ENCODE measurements at regions not wholly inside any gene's neighbourhood (a gene's known extent, or its start where the extent isn't known, plus 50 kb on each side); places are given as distances from the start of the nearest gene placed in this dataset.
"Not testable (repeated sequence)": the region's sequence is repeated elsewhere in the genome, so short reads cannot be mapped to it uniquely, and the experiment has no call there.

GRCh38 chr3:195635262-195635873, 51.6 kb upstream of the APOD start:
- DNase-seq (ENCODE audit: low read depth): not testable (repeated sequence)

GRCh38 chr3:195634426-195635261, 50.9 kb upstream of the APOD start:
- not testable (repeated sequence) for DNase-seq (ENCODE audit: low read depth)

Data from RPMI7951 (cell line).